Calu3 (cell line): ENCODE measurements at regions not wholly inside any gene's neighbourhood (a gene's known extent, or its start where the extent isn't known, plus 50 kb on each side); places are given as distances from the start of the nearest gene placed in this dataset.

ENCODE experiments used
- BruUV-seq: library from RNA; stranded (reverse); fragments of 400-500 nt; replicated peaks from 2 replicates; lab custom pipeline; 2021; lab: Mats Ljungman, UMichigan
- CTCF ChIA-PET: fragments of 300-600 bp; sonication (Branson Sonifier 250); formaldehyde crosslinking; loops from one replicate; lab custom pipeline; 2022; ENCODE audit warnings: antibody characterized with exemption; lab: Charles Lee
- DNase-seq: peaks from one replicate; pipeline ENCODE4 v3.0.0; 2022
- H3K27ac Mint-ChIP-seq: one replicate; pipeline ENCODE4 v1.8.0; 2022; ENCODE audit warnings: mixed read lengths; ENCODE audit not compliant: unreplicated experiment
- H3K27me3 Mint-ChIP-seq: one replicate; pipeline ENCODE4 v1.8.0; 2022; ENCODE audit warnings: mixed read lengths; ENCODE audit not compliant: unreplicated experiment
- H3K36me3 Mint-ChIP-seq: one replicate; pipeline ENCODE4 v1.8.0; 2022; ENCODE audit warnings: mild to moderate bottlenecking, moderate library complexity, mixed read lengths; ENCODE audit not compliant: insufficient read depth, unreplicated experiment
- H3K4me1 Mint-ChIP-seq: one replicate; pipeline ENCODE4 v1.8.0; 2022; ENCODE audit warnings: mild to moderate bottlenecking, low read depth, mixed read lengths; ENCODE audit not compliant: unreplicated experiment
- H3K4me3 Mint-ChIP-seq: one replicate; pipeline ENCODE4 v1.8.0; 2022; ENCODE audit warnings: mild to moderate bottlenecking, low read depth, moderate library complexity, mixed read lengths; ENCODE audit not compliant: unreplicated experiment
- H3K9me3 Mint-ChIP-seq: one replicate; pipeline ENCODE4 v1.8.0; 2022; ENCODE audit warnings: low read depth, mixed read lengths; ENCODE audit not compliant: unreplicated experiment
- intact Hi-C: fragments of 100-400 bp; cut with micrococcal nuclease; formaldehyde crosslinking; loops from one replicate; pipeline ENCODE4 v1.10.0; 2022; ENCODE audit not compliant: unreplicated experiment
- TF ChIP-seq, protein P1 (sequence below): fragments of 200-600 bp; IDR thresholded peaks from one replicate; pipeline ENCODE4 v1.8.0; 2022; ENCODE audit warnings: antibody characterized with exemption; ENCODE audit not compliant: unreplicated experiment

DNA sequence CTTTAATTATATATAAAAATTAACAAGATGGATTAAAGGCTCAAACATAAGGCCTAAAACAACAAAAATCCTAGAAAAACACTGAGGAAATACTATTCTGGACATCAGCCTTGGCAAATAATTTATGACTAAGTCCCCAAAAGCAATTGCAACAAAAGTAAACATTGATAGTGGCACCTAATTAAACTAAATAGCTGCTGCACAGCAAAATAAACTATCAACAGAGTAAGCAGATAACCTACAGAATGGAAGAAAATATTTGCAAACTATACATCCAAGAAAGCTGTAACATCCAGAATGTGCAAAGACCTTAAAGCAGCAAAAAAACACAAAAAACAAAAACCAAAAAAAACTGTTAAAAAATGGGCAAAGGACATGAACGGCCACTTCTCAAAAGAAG is 384.0 kb upstream of the SEMA3D start:
- no peaks in the 10 kb centered on the region for H3K4me1 Mint-ChIP-seq
- no TSS peak for BruUV-seq
- H3K9me3 Mint-ChIP-seq, result no peaks in the 10 kb centered on the region
- H3K4me3 Mint-ChIP-seq, result no peak overlapping the region
- intact Hi-C loops, result no loop called here
- TF ChIP-seq, protein P1, sequence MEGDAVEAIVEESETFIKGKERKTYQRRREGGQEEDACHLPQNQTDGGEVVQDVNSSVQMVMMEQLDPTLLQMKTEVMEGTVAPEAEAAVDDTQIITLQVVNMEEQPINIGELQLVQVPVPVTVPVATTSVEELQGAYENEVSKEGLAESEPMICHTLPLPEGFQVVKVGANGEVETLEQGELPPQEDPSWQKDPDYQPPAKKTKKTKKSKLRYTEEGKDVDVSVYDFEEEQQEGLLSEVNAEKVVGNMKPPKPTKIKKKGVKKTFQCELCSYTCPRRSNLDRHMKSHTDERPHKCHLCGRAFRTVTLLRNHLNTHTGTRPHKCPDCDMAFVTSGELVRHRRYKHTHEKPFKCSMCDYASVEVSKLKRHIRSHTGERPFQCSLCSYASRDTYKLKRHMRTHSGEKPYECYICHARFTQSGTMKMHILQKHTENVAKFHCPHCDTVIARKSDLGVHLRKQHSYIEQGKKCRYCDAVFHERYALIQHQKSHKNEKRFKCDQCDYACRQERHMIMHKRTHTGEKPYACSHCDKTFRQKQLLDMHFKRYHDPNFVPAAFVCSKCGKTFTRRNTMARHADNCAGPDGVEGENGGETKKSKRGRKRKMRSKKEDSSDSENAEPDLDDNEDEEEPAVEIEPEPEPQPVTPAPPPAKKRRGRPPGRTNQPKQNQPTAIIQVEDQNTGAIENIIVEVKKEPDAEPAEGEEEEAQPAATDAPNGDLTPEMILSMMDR, result no peak
- CTCF ChIA-PET, result no interaction called here
- H3K27ac Mint-ChIP-seq, result no peak overlapping the region
- no peaks in the 10 kb centered on the region for H3K36me3 Mint-ChIP-seq
- no peaks in the 10 kb centered on the region for H3K27me3 Mint-ChIP-seq
- DNase-seq, result no peak

DNA sequence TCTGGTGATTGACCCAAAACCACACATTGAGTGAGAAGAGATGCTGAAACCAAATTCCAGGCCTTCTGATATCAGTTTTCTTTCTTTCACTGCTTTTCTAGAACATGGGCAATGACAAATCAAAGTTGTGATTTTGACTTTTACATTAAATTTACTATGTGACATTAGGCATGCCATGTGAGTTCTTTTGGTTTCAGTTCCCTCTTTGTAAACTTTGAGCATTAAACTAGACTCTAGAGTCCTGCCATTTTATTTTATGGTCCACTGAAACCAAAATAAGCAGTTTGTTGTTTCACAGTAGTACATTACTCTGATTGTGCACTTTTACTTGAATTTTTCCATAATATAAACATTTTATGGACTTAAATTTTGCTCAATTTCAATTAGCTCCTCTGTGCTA is 381.1 kb upstream of the SEMA3D start:
- no TSS peak for BruUV-seq
- CTCF ChIA-PET, result no interaction called here
- Mint-ChIP-seq H3K4me3 (no peak overlapping the region), H3K36me3 (no peaks in the 10 kb centered on the region), H3K4me1 (peaks cover 9% of the 10 kb centered on the region), H3K27me3 (no peaks in the 10 kb centered on the region), H3K9me3 (no peaks in the 10 kb centered on the region), H3K27ac (no peak overlapping the region)
- TF ChIP-seq, protein P1, result no peak
- intact Hi-C loops, result no loop called here
- no peak for DNase-seq

GRCh38 chr7:85566095-85566794 is 379.4 kb upstream of the SEMA3D start:
- H3K9me3 Mint-ChIP-seq, result no peaks in the 10 kb centered on the region
- TF ChIP-seq, protein P1, result no peak
- no peaks in the 10 kb centered on the region for H3K27me3 Mint-ChIP-seq
- DNase-seq, result no peak
- H3K4me3 Mint-ChIP-seq, result no peak overlapping the region
- no peak overlapping the region for H3K27ac Mint-ChIP-seq
- H3K4me1 Mint-ChIP-seq, result peaks cover 9% of the 10 kb centered on the region
- H3K36me3 Mint-ChIP-seq, result no peaks in the 10 kb centered on the region
- CTCF ChIA-PET, result no interaction called here
- BruUV-seq, result no TSS peak
- intact Hi-C loops, result no loop called here

- Mint-ChIP-seq H3K27me3 (no peaks in the 10 kb centered on the region), H3K4me1 (peaks cover 9% of the 10 kb centered on the region), H3K27ac (no peak overlapping the region), H3K9me3 (no peaks in the 10 kb centered on the region), H3K4me3 (no peak overlapping the region), H3K36me3 (no peaks in the 10 kb centered on the region)
- DNase-seq, result no peak
- intact Hi-C loops, result no loop called here
- CTCF ChIA-PET, result interaction anchor here (1.0 kb wide), 1 partner anchor 265 kb away, joined by 3 read pairs; no protein-coding TSS in a partner anchor
- no TSS peak for BruUV-seq
- TF ChIP-seq, protein P1, result no peak
Observed at GRCh38 chr7:85565276-85565675, 378.4 kb upstream of the SEMA3D start.
